Tibial artery (tissue), 4 donors: ENCODE measurements at regions not wholly inside any gene's neighbourhood (a gene's known extent, or its start where the extent isn't known, plus 50 kb on each side); places are given as distances from the start of the nearest gene placed in this dataset.

ENCODE experiments used
- DNase-seq, 2 donors: peaks; one replicate each; pipeline ENCODE4 v3.0.0-alpha.2; 2019
- H3K27ac ChIP-seq, 2 donors: fragments of 200-600 bp; sonication (generic) in 1 of 2; 1 replicate in 1 of 2; 2 replicates in 1 of 2; pipeline ENCODE4 v1.5.1; 2018 to 2019; ENCODE audit warnings: mild to moderate bottlenecking in 1 of 2
- H3K27me3 ChIP-seq, 2 donors: fragments of 200-600 bp; sonication (generic) in 1 of 2; one replicate each; pipeline versions ENCODE4 v1.5.1 to v1.6.0; 2016 to 2019
- H3K36me3 ChIP-seq, 3 donors: fragments of 200-600 bp; sonication (generic) in 2 of 3; one replicate each; pipeline ENCODE4 v1.5.1; 2016 to 2019; ENCODE audit warnings: mild to moderate bottlenecking in 2 of 3
- H3K4me1 ChIP-seq, 4 donors: fragments of 200-600 bp; sonication (generic) in 2 of 4; 1 replicate in 3 of 4; 2 replicates in 1 of 4; pipeline ENCODE4 v1.5.1; 2016 to 2019
- H3K4me3 ChIP-seq, 2 donors: fragments of 200-600 bp; sonication (generic) in 1 of 2; 1 replicate in 1 of 2; 2 replicates in 1 of 2; pipeline ENCODE4 v1.5.1; 2018 to 2019; ENCODE audit warnings: mild to moderate bottlenecking in 2 of 2
- H3K9me3 ChIP-seq, 3 donors: fragments of 200-600 bp; sonication (generic) in 1 of 3; one replicate each; pipeline ENCODE4 v1.5.1; 2016 to 2019
- intact Hi-C: fragments of 100-400 bp; cut with DNase I; formaldehyde crosslinking; loops from one replicate; pipeline ENCODE4 v1.15.0; 2023; ENCODE audit warnings: low total_unique reads
- TF ChIP-seq, protein P1 (sequence below), 2 experiments: fragments of 200-600 bp in 1 of 2; fragments of 450-650 bp in 1 of 2; IDR thresholded peaks; one replicate each; pipeline ENCODE4 v1.5.1; 2017 to 2019; ENCODE audit warnings: antibody characterized with exemption in 2 of 2, mild to moderate bottlenecking in 1 of 2, moderate library complexity in 1 of 2

DNA sequence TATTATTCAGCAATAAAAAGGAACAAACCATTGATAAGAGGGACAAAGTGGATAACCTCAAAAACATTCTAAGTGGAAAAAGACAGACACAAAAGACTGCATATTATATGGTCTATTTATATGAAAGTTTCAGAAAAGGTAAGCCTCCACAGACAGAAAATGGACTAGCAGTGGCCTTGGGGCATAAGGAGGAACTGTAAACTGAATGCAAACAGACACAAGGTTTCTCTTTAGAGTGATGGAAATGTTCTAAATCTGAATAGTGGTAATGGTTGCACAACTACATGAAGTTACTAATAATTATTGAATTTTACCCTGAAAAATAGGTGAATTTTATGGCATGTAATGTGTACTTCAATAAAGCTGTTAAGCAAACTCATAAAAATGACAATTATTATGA lies 286.3 kb upstream of the PAPPA start:
- DNase-seq, result no peak
- no peaks in the 10 kb centered on the region for H3K9me3 ChIP-seq
- no peaks in the 10 kb centered on the region for H3K27me3 ChIP-seq
- no peak overlapping the region for H3K27ac ChIP-seq
- no peaks in the 10 kb centered on the region for H3K36me3 ChIP-seq
- H3K4me3 ChIP-seq, result no peak overlapping the region
- intact Hi-C loops, result no loop called here
- TF ChIP-seq, protein P1, sequence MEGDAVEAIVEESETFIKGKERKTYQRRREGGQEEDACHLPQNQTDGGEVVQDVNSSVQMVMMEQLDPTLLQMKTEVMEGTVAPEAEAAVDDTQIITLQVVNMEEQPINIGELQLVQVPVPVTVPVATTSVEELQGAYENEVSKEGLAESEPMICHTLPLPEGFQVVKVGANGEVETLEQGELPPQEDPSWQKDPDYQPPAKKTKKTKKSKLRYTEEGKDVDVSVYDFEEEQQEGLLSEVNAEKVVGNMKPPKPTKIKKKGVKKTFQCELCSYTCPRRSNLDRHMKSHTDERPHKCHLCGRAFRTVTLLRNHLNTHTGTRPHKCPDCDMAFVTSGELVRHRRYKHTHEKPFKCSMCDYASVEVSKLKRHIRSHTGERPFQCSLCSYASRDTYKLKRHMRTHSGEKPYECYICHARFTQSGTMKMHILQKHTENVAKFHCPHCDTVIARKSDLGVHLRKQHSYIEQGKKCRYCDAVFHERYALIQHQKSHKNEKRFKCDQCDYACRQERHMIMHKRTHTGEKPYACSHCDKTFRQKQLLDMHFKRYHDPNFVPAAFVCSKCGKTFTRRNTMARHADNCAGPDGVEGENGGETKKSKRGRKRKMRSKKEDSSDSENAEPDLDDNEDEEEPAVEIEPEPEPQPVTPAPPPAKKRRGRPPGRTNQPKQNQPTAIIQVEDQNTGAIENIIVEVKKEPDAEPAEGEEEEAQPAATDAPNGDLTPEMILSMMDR (IDR thresholded peaks at IDR 0.05), result no peak
- H3K4me1 ChIP-seq, result no peaks in the 10 kb centered on the region

DNA sequence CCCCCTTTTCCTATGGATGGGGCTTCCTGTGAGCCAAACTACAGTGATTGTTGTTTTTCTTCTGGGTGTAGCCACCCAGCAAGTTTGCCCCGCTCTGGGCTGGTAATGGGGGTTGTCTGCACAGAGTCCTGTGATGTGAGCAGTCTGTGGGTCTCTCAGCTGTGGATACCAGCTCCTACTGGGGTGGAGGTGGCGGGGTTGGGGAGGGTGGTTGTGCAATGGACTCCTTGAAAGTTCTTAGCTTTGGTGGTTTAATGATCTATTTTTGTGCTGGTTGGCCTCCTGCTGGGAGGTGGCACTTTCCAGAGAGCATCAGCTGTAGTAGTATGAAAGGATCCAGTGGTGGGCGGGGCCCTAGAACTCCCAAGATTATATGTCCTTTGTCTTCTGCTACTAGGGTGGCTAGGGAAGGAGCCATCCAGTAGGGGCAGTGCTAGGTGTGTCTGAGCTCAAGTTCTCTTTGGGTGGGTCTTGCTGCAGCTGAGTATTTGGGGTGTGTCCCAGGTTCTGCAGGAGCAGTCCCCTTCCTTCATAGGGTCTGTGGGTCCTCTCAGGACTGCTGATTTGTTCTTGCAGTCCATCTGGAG lies 275.6 kb upstream of the PAPPA start:
- Histone ChIP-seq H3K27me3 (peaks cover 0 to 2% of the 10 kb centered on the region in 2 donors), H3K27ac (no peak overlapping the region), H3K9me3 (no peaks in the 10 kb centered on the region), H3K4me3 (no peak overlapping the region), H3K36me3 (no peaks in the 10 kb centered on the region), H3K4me1 (no peaks in the 10 kb centered on the region)
- TF ChIP-seq, protein P1 (IDR thresholded peaks at IDR 0.05), result no peak
- intact Hi-C loops, result no loop called here
- DNase-seq, result no peak

DNA sequence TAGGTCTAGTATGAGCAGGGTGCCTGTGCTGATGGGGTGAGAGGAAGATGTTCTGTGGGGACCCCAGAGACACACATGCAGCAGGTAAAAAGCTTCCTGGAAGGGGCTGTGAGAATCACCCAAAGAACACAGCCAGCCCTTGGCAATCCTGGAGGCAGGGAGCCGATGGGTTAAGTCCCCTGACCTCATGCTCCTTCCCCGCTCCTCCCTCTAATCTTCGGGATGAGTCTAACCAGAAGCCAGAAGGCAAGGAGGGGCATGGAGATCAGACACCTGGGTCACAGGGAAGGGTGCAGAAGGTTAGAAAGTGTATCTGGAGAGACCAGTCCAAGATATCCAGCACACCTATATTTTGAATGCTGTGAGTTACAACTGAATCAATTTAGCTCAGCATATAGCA lies 274.1 kb upstream of the PAPPA start:
- no peak for DNase-seq
- Histone ChIP-seq H3K27me3 (peaks cover 0 to 2% of the 10 kb centered on the region in 2 donors), H3K4me3 (no peak overlapping the region), H3K36me3 (no peaks in the 10 kb centered on the region), H3K27ac (no peak overlapping the region), H3K9me3 (no peaks in the 10 kb centered on the region), H3K4me1 (no peaks in the 10 kb centered on the region)
- TF ChIP-seq, protein P1 (IDR thresholded peaks at IDR 0.05), result no peak
- intact Hi-C loops, result no loop called here

DNA sequence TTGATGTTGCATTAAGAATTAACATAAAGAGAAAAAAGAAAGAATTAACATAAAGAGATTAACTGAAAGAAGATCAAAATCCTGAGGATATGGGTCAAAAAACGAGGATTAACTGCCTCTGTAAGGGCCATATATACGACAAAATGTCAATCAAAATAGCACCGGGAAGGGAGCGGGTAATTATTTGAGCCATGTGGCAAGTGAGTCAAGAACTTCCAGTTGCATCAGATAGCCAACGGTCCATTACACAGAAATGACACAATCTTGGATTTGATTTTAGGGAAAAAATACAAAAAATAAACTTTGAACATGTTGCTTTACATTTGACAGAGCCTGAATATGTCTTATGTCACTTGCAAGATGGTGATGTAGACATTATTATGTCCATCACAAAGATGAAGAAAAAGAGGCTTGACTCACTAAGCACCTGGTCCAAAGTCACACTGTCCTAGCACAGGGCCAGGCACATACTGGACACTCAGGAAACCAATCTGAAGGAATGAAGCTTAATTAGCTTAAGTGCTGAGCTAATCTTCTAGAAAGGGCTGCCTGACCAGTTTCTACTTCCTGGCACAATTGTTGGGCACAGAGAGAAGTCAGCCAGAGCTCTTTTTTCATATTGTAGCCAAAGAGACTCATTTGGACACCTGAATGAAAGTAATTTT lies 273.2 kb upstream of the PAPPA start:
- Histone ChIP-seq H3K36me3 (no peaks in the 10 kb centered on the region), H3K4me1 (peaks cover 0 to 3% (median 0%) of the 10 kb centered on the region in 4 donors), H3K9me3 (no peaks in the 10 kb centered on the region), H3K4me3 (no peak overlapping the region), H3K27me3 (peaks cover 0 to 2% of the 10 kb centered on the region in 2 donors), H3K27ac (no peak overlapping the region)
- TF ChIP-seq, protein P1 (IDR thresholded peaks at IDR 0.05), result no peak
- no peak for DNase-seq
- intact Hi-C loops, result loop anchor here (5.0 kb wide), 1 partner anchor 737 kb away; no protein-coding TSS in a partner anchor

DNA sequence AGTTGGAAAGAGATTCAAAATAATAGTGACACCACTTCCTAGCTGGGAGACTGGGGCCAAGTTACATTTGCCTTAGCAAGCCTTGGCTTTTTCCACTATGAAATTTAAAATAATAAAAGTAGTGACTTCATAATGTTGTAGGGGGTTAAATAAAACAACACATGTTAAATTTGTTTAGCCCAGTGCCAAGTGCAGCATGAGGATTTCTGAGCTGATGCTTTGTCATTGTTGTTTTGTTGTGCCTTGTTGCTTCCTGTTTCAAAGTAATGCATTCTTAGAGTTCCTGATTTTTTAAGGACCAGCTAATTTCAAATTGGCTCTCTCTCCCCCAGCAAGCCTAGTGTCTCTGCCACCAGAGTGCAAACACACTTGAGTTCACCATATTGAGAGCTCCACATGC lies 270.7 kb upstream of the PAPPA start:
- TF ChIP-seq, protein P1 (IDR thresholded peaks at IDR 0.05), result no peak
- intact Hi-C loops, result loop anchor here (5.0 kb wide), 1 partner anchor 734 kb away; no protein-coding TSS in a partner anchor
- no peak for DNase-seq
- H3K27me3 ChIP-seq, result peaks cover 0 to 2% of the 10 kb centered on the region in 2 donors
- no peaks in the 10 kb centered on the region for H3K36me3 ChIP-seq
- H3K4me1 ChIP-seq, result peaks cover 0 to 3% (median 0%) of the 10 kb centered on the region in 4 donors
- no peak overlapping the region for H3K4me3 ChIP-seq
- no peak overlapping the region for H3K27ac ChIP-seq
- H3K9me3 ChIP-seq, result no peaks in the 10 kb centered on the region
